A673 (cell line): ENCODE measurements at regions not wholly inside any gene's neighbourhood (a gene's known extent, or its start where the extent isn't known, plus 50 kb on each side); places are given as distances from the start of the nearest gene placed in this dataset.

Source experiments
- BruUV-seq: library from RNA; stranded (reverse); fragments of 400-500 nt; replicated peaks from 2 replicates; lab custom pipeline; 2021; lab: Mats Ljungman, UMichigan
- CTCF ChIA-PET: fragments of 300-600 bp; sonication (Branson Sonifier 250); formaldehyde crosslinking; loops from one replicate; lab custom pipeline; 2022; ENCODE audit warnings: antibody characterized with exemption; lab: Charles Lee
- POLR2A ChIA-PET: fragments of 300-600 bp; sonication (Branson Sonifier 250); formaldehyde crosslinking; loops from one replicate; lab custom pipeline; 2022; ENCODE audit warnings: antibody characterized with exemption; ENCODE audit not compliant: low non-redundant PET; lab: Charles Lee
- DNase-seq: peaks from one replicate; pipeline ENCODE4 v3.0.0-alpha.2; 2015; ENCODE audit warnings: low spot score
- H3K27ac ChIP-seq: fragments of 200-600 bp; sonication (generic); 2 replicates; pipeline ENCODE4 v1.5.1; 2016; ENCODE audit warnings: mixed run types, low read depth, mild to moderate bottlenecking, mixed read lengths, antibody characterized with exemption, low read length; ENCODE audit not compliant: poor library complexity, severe bottlenecking
- H3K27me3 ChIP-seq: fragments of 200-600 bp; sonication (generic); replicated peaks from 2 replicates; pipeline ENCODE4 v1.6.1; 2017; ENCODE audit warnings: mixed run types, low read depth, mild to moderate bottlenecking, mixed read lengths, antibody characterized with exemption, low read length; ENCODE audit not compliant: insufficient read depth, poor library complexity
- H3K36me3 ChIP-seq: fragments of 200-600 bp; sonication (generic); 2 replicates; pipeline ENCODE4 v1.6.1; 2016; ENCODE audit warnings: mixed run types, mild to moderate bottlenecking, mixed read lengths, antibody characterized with exemption, low read length; ENCODE audit not compliant: insufficient read depth, poor library complexity, severe bottlenecking
- H3K4me1 ChIP-seq: fragments of 200-600 bp; sonication (generic); 2 replicates; pipeline ENCODE4 v1.6.1; 2017; ENCODE audit warnings: mixed run types, mild to moderate bottlenecking, mixed read lengths, antibody characterized with exemption, low read length; ENCODE audit not compliant: insufficient read depth, poor library complexity, severe bottlenecking
- H3K4me3 ChIP-seq: fragments of 200-600 bp; sonication (generic); 2 replicates; pipeline ENCODE4 v1.5.1; 2016; ENCODE audit warnings: low read depth, mixed run types, mild to moderate bottlenecking, mixed read lengths, low read length; ENCODE audit not compliant: poor library complexity, severe bottlenecking
- H3K9me3 ChIP-seq: fragments of 200-600 bp; sonication (generic); 2 replicates; pipeline ENCODE4 v1.6.1; 2016; ENCODE audit warnings: mixed run types, low read depth, mild to moderate bottlenecking, mixed read lengths, antibody characterized with exemption, low read length; ENCODE audit not compliant: poor library complexity, severe bottlenecking
- EZH2 ChIP-seq: fragments of 200-600 bp; sonication (generic); IDR thresholded peaks from 2 replicates; pipeline ENCODE4 v1.6.1; 2017; ENCODE audit warnings: borderline replicate concordance, low read depth, mild to moderate bottlenecking, mixed read lengths, antibody characterized with exemption, low read length; ENCODE audit not compliant: poor library complexity, severe bottlenecking
- intact Hi-C: fragments of 100-400 bp; cut with micrococcal nuclease; formaldehyde crosslinking; loops from one replicate; pipeline ENCODE4 v1.10.0; 2022; ENCODE audit not compliant: unreplicated experiment
- TF ChIP-seq, protein P1 (sequence below): fragments of 300-800, 200-600 bp; sonication (generic); conservative IDR thresholded peaks from 2 replicates; pipeline ENCODE4 v1.5.1; 2017; ENCODE audit warnings: low read depth, mild to moderate bottlenecking, antibody characterized with exemption, low read length, moderate library complexity, mixed read lengths

DNA sequence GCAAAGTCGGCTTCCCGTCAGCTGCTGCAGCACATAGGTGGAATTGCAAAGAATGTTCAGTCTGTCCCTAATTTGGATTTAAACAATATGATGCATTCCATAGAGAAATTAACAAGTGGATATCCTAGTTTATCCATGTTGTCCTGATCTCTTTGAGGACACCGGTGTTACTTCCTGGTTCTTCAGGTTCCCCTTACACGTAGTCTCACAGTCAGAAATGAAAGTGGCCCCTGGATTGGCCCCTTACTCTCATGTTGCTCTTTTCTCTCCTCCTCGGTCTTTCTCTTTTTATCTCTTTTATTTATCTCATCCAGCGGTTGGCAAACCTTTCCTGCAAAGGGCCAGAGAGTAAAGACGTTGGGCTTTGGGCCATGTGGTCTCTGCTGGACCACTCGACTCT is 265.1 kb downstream of the GAS1 start:
- no TSS peak for BruUV-seq
- H3K27ac ChIP-seq, result no peak overlapping the region
- TF ChIP-seq, protein P1, sequence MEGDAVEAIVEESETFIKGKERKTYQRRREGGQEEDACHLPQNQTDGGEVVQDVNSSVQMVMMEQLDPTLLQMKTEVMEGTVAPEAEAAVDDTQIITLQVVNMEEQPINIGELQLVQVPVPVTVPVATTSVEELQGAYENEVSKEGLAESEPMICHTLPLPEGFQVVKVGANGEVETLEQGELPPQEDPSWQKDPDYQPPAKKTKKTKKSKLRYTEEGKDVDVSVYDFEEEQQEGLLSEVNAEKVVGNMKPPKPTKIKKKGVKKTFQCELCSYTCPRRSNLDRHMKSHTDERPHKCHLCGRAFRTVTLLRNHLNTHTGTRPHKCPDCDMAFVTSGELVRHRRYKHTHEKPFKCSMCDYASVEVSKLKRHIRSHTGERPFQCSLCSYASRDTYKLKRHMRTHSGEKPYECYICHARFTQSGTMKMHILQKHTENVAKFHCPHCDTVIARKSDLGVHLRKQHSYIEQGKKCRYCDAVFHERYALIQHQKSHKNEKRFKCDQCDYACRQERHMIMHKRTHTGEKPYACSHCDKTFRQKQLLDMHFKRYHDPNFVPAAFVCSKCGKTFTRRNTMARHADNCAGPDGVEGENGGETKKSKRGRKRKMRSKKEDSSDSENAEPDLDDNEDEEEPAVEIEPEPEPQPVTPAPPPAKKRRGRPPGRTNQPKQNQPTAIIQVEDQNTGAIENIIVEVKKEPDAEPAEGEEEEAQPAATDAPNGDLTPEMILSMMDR, result no peak
- TF ChIP-seq EZH2, result no peak

DNA sequence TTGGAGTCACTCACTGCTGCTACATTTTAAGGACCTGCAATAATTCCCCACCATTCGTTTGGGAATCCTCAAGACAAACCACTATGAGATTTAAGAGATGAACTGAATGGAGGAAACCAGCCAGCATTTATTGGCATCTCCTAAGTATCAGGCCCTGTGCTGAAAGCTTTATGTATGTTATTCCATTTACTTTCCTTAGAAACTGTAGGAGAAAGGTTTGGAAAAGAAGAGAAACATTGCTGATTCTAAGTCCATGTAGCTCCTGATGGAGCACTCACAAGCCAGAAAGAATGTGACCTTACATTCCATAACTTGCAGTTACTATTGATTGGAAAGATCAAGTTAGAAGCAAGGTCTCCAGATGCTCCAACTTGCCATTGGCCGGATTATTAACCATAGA is 267.4 kb downstream of the GAS1 start:
- H3K27me3 ChIP-seq, result no peaks in the 10 kb centered on the region
- no peak for DNase-seq
- H3K36me3 ChIP-seq, result no peaks in the 10 kb centered on the region
- intact Hi-C loops, result no loop called here
- no peak overlapping the region for H3K27ac ChIP-seq
- BruUV-seq, result no TSS peak
- CTCF ChIA-PET, result no interaction called here
- H3K4me3 ChIP-seq, result no peak overlapping the region
- no peaks in the 10 kb centered on the region for H3K9me3 ChIP-seq
- no peaks in the 10 kb centered on the region for H3K4me1 ChIP-seq
- TF ChIP-seq, protein P1, result no peak
- no peak for TF ChIP-seq EZH2
- POLR2A ChIA-PET, result no interaction called here

More for the DNA sequence above, 265.1 kb downstream of the GAS1 start:
- no peak for DNase-seq
- intact Hi-C loops, result no loop called here
- POLR2A ChIA-PET, result no interaction called here
- no peaks in the 10 kb centered on the region for H3K9me3 ChIP-seq
- CTCF ChIA-PET, result no interaction called here
- no peak overlapping the region for H3K4me3 ChIP-seq
- no peaks in the 10 kb centered on the region for H3K4me1 ChIP-seq
- no peaks in the 10 kb centered on the region for H3K36me3 ChIP-seq
- H3K27me3 ChIP-seq, result no peaks in the 10 kb centered on the region

DNA sequence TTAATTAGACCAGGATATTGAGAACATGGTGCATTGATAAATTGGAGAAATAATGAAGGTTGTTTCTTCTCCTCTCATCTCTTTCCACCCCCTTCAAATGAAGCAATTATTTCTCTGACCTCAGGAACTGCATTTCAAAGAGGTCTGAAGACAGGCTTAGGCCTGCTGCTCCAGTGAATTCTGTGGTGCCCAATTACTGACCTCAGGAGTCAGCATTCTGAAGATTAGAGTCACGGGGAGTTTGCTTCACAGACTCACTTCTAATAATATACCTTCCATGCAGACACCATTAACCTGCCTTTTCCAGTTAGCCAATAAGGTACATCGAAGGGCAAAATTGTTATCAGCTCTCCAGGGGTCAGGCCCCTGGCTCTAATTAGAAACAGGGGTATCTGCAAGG is 270.9 kb downstream of the GAS1 start:
- TF ChIP-seq EZH2, result no peak
- TF ChIP-seq, protein P1, result no peak
- Histone ChIP-seq H3K4me1 (peaks cover 9% of the 10 kb centered on the region), H3K36me3 (no peaks in the 10 kb centered on the region), H3K27ac (no peak overlapping the region), H3K4me3 (no peak overlapping the region), H3K9me3 (no peaks in the 10 kb centered on the region), H3K27me3 (no peaks in the 10 kb centered on the region)
- CTCF ChIA-PET, result no interaction called here
- intact Hi-C loops, result no loop called here
- POLR2A ChIA-PET, result no interaction called here
- no peak for DNase-seq
- no TSS peak for BruUV-seq
